ENCODE measurements at regions not wholly inside any gene's neighbourhood (a gene's known extent, or its start where the extent isn't known, plus 50 kb on each side); places are given as distances from the start of the nearest gene placed in this dataset.

- H3K4me2 ChIP-seq (ENCODE audit: extremely low read depth, insufficient read depth, low read length) = no peak overlapping the region
- no peak overlapping the region for H3K9ac ChIP-seq (ENCODE audit: insufficient read depth, low read length)
- no peak overlapping the region for H3K27ac ChIP-seq (ENCODE audit: insufficient read depth, low read length)
- H4K20me1 ChIP-seq (ENCODE audit: control insufficient read depth, extremely low read depth, insufficient read depth, low read length) = no peaks in the 10 kb centered on the region
- H3K4me1 ChIP-seq (ENCODE audit: control insufficient read depth, extremely low read depth, insufficient read depth, low read length) = no peaks in the 10 kb centered on the region
- no peaks in the 10 kb centered on the region for H3K79me2 ChIP-seq (ENCODE audit: control insufficient read depth, insufficient read depth, low read length)
- no peaks in the 10 kb centered on the region for H3K9me3 ChIP-seq (ENCODE audit: control insufficient read depth, insufficient read depth, low read depth, low read length)
- no peaks in the 10 kb centered on the region for H3K36me3 ChIP-seq (ENCODE audit: control insufficient read depth, insufficient read depth, low read length)
- H3K27me3 ChIP-seq (ENCODE audit: control insufficient read depth, insufficient read depth, low read length) = no peaks in the 10 kb centered on the region
- no peak overlapping the region for H3K4me3 ChIP-seq (replicated peaks in 1 of 4; ENCODE audit: control extremely low read depth in 1 of 4, insufficient read depth in 1 of 4, low read depth in 3 of 4, low read length in 4 of 4)
- no peak overlapping the region for H2AFZ ChIP-seq (ENCODE audit: low read length)
- DNase-seq (ENCODE audit: low read depth in 2 of 2) = no peak
- no peak for TF ChIP-seq EZH2 (IDR thresholded peaks at IDR 0.05; ENCODE audit: low read length, missing control alignments)
- no peak for TF ChIP-seq CTCF (conservative IDR thresholded peaks at IDR 0.05 in 1 of 2, IDR thresholded peaks at IDR 0.05 in 1 of 2; ENCODE audit: low read depth in 1 of 2, low read length in 2 of 2)
These were observed 458.3 kb upstream of the BRINP3 start for GRCh38 chr1:190935925-190936324.

GRCh38 chr1:190936337-190936736, 458.7 kb upstream of the BRINP3 start:
- no peak for TF ChIP-seq EZH2 (IDR thresholded peaks at IDR 0.05; ENCODE audit: low read length, missing control alignments)
- no peak overlapping the region for H2AFZ ChIP-seq (ENCODE audit: low read length)
- H3K9ac ChIP-seq (ENCODE audit: insufficient read depth, low read length) = no peak overlapping the region
- H3K36me3 ChIP-seq (ENCODE audit: control insufficient read depth, insufficient read depth, low read length) = no peaks in the 10 kb centered on the region
- H3K79me2 ChIP-seq (ENCODE audit: control insufficient read depth, insufficient read depth, low read length) = no peaks in the 10 kb centered on the region
- no peaks in the 10 kb centered on the region for H3K9me3 ChIP-seq (ENCODE audit: control insufficient read depth, insufficient read depth, low read depth, low read length)
- H3K4me1 ChIP-seq (ENCODE audit: control insufficient read depth, extremely low read depth, insufficient read depth, low read length) = no peaks in the 10 kb centered on the region
- no peak overlapping the region for H3K27ac ChIP-seq (ENCODE audit: insufficient read depth, low read length)
- DNase-seq (ENCODE audit: low read depth in 2 of 2) = no peak
- H3K4me3 ChIP-seq (replicated peaks in 1 of 4; ENCODE audit: control extremely low read depth in 1 of 4, insufficient read depth in 1 of 4, low read depth in 3 of 4, low read length in 4 of 4) = no peak overlapping the region
- H3K27me3 ChIP-seq (ENCODE audit: control insufficient read depth, insufficient read depth, low read length) = no peaks in the 10 kb centered on the region
- no peaks in the 10 kb centered on the region for H4K20me1 ChIP-seq (ENCODE audit: control insufficient read depth, extremely low read depth, insufficient read depth, low read length)
- H3K4me2 ChIP-seq (ENCODE audit: extremely low read depth, insufficient read depth, low read length) = no peak overlapping the region

GRCh38 chr1:190940951-190941350, 463.3 kb upstream of the BRINP3 start:
- Histone ChIP-seq H3K27me3 (ENCODE audit: control insufficient read depth, insufficient read depth, low read length) (no peaks in the 10 kb centered on the region), H3K4me3 (replicated peaks in 1 of 4; ENCODE audit: control extremely low read depth in 1 of 4, insufficient read depth in 1 of 4, low read depth in 3 of 4, low read length in 4 of 4) (no peak overlapping the region), H3K9me3 (ENCODE audit: control insufficient read depth, insufficient read depth, low read depth, low read length) (no peaks in the 10 kb centered on the region), H3K4me2 (ENCODE audit: extremely low read depth, insufficient read depth, low read length) (no peak overlapping the region), H4K20me1 (ENCODE audit: control insufficient read depth, extremely low read depth, insufficient read depth, low read length) (no peaks in the 10 kb centered on the region), H3K79me2 (ENCODE audit: control insufficient read depth, insufficient read depth, low read length) (no peaks in the 10 kb centered on the region), H3K9ac (ENCODE audit: insufficient read depth, low read length) (no peak overlapping the region), H2AFZ (ENCODE audit: low read length) (no peak overlapping the region), H3K4me1 (ENCODE audit: control insufficient read depth, extremely low read depth, insufficient read depth, low read length) (no peaks in the 10 kb centered on the region), H3K36me3 (ENCODE audit: control insufficient read depth, insufficient read depth, low read length) (no peaks in the 10 kb centered on the region), H3K27ac (ENCODE audit: insufficient read depth, low read length) (no peak overlapping the region)
- DNase-seq (ENCODE audit: low read depth in 2 of 2) = no peak
- TF ChIP-seq EZH2 (IDR thresholded peaks at IDR 0.05; ENCODE audit: low read length, missing control alignments) (no peak), CTCF (conservative IDR thresholded peaks at IDR 0.05 in 1 of 2, IDR thresholded peaks at IDR 0.05 in 1 of 2; ENCODE audit: low read depth in 1 of 2, low read length in 2 of 2) (no peak)

Measured in fibroblast of lung (primary cell).